ENCODE measurements at regions not wholly inside any gene's neighbourhood (a gene's known extent, or its start where the extent isn't known, plus 50 kb on each side); places are given as distances from the start of the nearest gene placed in this dataset.

DNA sequence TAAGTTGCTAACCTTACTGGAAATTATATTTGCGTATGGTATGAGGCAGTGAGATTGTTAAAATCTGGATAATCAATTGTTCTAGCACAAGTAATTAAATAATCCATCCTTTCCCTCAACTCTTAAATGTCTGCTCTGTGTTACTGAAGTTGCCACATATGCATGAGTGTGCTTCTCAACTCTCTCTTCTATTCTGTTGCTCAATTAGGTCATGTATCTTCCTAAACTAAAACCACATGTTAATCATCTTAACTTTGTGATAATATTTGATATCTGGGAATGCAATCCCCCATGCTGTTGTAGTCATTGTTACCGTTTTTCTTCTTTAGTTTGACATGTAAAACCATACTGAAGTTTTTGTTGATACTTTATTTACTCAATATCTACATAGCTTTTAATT lies 63.5 kb upstream of the STMND1 start:
- TF ChIP-seq, protein P1, sequence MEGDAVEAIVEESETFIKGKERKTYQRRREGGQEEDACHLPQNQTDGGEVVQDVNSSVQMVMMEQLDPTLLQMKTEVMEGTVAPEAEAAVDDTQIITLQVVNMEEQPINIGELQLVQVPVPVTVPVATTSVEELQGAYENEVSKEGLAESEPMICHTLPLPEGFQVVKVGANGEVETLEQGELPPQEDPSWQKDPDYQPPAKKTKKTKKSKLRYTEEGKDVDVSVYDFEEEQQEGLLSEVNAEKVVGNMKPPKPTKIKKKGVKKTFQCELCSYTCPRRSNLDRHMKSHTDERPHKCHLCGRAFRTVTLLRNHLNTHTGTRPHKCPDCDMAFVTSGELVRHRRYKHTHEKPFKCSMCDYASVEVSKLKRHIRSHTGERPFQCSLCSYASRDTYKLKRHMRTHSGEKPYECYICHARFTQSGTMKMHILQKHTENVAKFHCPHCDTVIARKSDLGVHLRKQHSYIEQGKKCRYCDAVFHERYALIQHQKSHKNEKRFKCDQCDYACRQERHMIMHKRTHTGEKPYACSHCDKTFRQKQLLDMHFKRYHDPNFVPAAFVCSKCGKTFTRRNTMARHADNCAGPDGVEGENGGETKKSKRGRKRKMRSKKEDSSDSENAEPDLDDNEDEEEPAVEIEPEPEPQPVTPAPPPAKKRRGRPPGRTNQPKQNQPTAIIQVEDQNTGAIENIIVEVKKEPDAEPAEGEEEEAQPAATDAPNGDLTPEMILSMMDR (IDR thresholded peaks at IDR 0.05) = no peak
- intact Hi-C loops (cut with DNase I; ENCODE audit: low total_unique reads) = no loop called here

DNA sequence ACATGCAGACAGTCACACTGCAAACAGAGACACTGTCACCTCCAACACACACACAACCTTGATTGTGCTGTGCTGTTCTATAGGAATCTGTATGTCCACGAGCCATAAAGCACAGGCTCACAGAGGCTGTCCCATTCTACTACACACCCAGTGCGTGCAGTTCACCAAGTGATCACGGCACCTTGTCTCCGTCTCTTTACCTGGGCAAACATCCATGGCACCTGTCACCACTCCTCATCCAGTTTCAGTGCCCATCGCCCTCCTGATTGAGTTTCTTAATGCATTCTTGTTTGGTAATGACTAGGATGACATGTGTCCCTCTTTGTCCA lies 65.8 kb upstream of the STMND1 start:
- TF ChIP-seq, protein P1 (IDR thresholded peaks at IDR 0.05) = no peak
- no peak for DNase-seq
- Histone ChIP-seq H3K27ac (no peak overlapping the region), H3K4me1 (peaks cover 0 to 22% (median 16%) of the 10 kb centered on the region in 4 donors), H3K36me3 (no peaks in the 10 kb centered on the region), H3K9me3 (no peaks in the 10 kb centered on the region), H3K27me3 (no peaks in the 10 kb centered on the region), H3K4me3 (no peak overlapping the region)
- intact Hi-C loops (cut with DNase I; ENCODE audit: low total_unique reads) = no loop called here

More for the DNA sequence above, 63.5 kb upstream of the STMND1 start:
- Histone ChIP-seq H3K27me3 (no peaks in the 10 kb centered on the region), H3K4me3 (no peak overlapping the region), H3K36me3 (no peaks in the 10 kb centered on the region), H3K27ac (no peak overlapping the region), H3K9me3 (no peaks in the 10 kb centered on the region), H3K4me1 (peaks cover 0 to 17% (median 14%) of the 10 kb centered on the region in 4 donors)
- DNase-seq = no peak

DNA sequence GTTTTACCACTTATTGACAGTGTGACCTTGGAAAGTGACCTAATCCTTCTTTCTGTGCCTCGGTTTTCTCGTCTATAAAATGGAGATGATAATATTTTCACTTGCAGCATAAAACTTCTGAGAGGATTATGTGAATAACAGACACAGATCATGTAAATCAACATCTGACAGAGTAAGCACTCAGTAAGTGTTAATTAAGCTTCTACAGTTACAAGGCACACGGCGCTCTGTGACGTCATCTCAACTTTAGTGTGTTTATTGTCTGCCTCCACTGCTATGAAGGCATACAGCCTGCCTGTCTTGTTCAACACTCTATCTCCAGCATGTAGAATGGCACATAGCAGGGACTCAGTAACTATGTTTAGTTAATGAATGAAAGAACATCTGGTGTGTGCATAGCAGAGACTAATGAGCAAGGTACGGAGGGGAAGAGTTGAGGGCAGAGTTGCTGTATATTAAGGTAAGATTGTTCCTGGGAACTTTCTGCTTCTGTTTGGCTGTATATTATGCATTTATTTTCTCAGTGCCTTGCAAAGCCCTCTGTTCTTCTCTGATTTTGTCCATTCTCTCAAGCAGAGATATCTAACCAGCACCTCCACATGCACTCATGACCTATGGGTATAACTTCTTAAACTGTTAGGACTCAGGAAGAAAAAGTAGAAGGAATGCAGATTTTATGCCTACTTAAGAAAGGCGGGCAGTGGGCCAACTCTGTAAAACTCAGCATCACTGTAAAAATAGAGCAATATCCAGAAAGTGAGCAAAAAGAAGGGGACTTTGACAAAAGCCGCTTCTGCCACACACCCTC lies 66.4 kb upstream of the STMND1 start:
- Histone ChIP-seq H3K4me3 (no peak overlapping the region), H3K36me3 (no peaks in the 10 kb centered on the region), H3K4me1 (peaks cover 0 to 22% (median 16%) of the 10 kb centered on the region in 4 donors), H3K27ac (no peak overlapping the region), H3K9me3 (no peaks in the 10 kb centered on the region), H3K27me3 (no peaks in the 10 kb centered on the region)
- intact Hi-C loops (cut with DNase I; ENCODE audit: low total_unique reads) = no loop called here
- TF ChIP-seq, protein P1 (IDR thresholded peaks at IDR 0.05) = no peak
- DNase-seq = no peak

DNA sequence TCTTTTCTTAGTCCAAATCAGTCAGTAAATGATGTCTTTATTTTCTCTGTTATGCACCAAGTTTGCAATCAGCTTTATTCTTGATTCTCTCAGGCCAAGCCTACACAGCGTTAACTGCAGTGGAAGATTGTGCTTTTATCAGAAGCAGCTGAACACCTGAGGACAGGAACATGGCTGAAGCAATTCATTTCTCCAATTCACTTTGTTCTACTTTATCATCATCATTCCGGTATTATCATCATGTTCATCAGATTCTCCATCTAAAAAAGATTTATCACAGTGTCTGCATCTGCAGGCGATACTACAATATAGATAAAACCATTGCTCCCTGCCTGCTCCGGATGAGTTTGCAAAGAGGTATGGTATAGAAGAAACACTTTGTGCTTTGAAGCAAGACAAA lies 68.1 kb upstream of the STMND1 start:
- Histone ChIP-seq H3K4me1 (peaks cover 0 to 22% (median 16%) of the 10 kb centered on the region in 4 donors), H3K27me3 (no peaks in the 10 kb centered on the region), H3K9me3 (no peaks in the 10 kb centered on the region), H3K4me3 (no peak overlapping the region), H3K36me3 (no peaks in the 10 kb centered on the region), H3K27ac (peak overlapping the region; percentile 76)
- TF ChIP-seq, protein P1 (IDR thresholded peaks at IDR 0.05) = no peak
- no peak for DNase-seq
- intact Hi-C loops (cut with DNase I; ENCODE audit: low total_unique reads) = loop anchor here (5.0 kb wide), 1 partner anchor 359 kb away; the partner anchor contains the start of gene CAP2

DNA sequence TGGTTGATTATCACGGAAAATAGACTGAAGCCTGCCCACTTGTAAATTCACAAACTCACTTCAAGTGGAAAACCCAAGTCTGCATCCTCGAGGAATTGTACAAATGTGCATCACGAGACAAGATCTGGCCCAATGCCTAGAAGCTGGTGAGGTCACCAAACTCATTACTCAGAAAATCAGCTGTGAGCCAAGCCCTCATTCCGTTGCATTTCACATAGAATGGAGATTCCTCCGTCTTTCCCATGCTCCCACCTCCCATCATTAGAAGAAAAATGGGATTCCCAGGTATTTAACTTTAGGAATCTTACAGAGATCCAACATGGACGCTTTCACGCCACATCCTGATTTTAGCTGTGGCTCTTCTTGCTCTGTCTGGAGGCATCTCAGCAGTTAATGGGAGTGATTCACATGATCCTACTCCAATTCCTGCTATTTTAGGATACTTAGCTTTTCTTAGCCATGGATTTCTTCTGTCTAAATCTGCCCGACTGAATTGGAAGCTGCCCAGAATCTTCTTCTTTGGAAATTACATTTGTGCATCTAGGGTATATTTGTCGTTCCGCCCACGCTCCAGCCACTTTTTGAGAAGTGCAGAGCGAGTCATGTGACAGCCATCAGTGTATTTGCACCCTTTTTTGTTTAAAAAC lies 68.7 kb upstream of the STMND1 start:
- intact Hi-C loops (cut with DNase I; ENCODE audit: low total_unique reads) = loop anchor here (5.0 kb wide), 1 partner anchor 359 kb away; the partner anchor contains the start of gene CAP2
- Histone ChIP-seq H3K4me3 (peak overlapping the region; percentile 32 to 47), H3K27me3 (no peaks in the 10 kb centered on the region), H3K9me3 (no peaks in the 10 kb centered on the region), H3K36me3 (no peaks in the 10 kb centered on the region), H3K27ac (peak overlapping the region; percentile 76), H3K4me1 (peaks cover 0 to 22% (median 16%) of the 10 kb centered on the region in 4 donors)
- TF ChIP-seq, protein P1 (IDR thresholded peaks at IDR 0.05) = no peak
- DNase-seq = peak; percentile 87 to 90
